Body of pancreas (tissue), 4 donors: ENCODE measurements at regions not wholly inside any gene's neighbourhood (a gene's known extent, or its start where the extent isn't known, plus 50 kb on each side); places are given as distances from the start of the nearest gene placed in this dataset.

Source experiments
- ATAC-seq: fragments of 150-250 bp; one replicate; pipeline ENCODE4 v1.9.1; 2016
- DNase-seq, 4 donors: peaks; one replicate each; pipeline ENCODE4 v3.0.0-alpha.2; 2019
- H3K27ac ChIP-seq, 4 donors: fragments of 200-600 bp; sonication (generic); 1 replicate in 3 of 4; 2 replicates in 1 of 4; pipeline versions ENCODE4 v1.5.1 to v1.6.1; 2016 to 2019; ENCODE audit warnings: mild to moderate bottlenecking in 1 of 4, mixed read lengths in 1 of 4, moderate library complexity in 1 of 4
- H3K27me3 ChIP-seq, 2 donors: fragments of 200-600 bp; sonication (generic); one replicate each; pipeline ENCODE4 v1.6.0; 2016; ENCODE audit warnings: mild to moderate bottlenecking in 1 of 2
- H3K36me3 ChIP-seq, 2 donors: fragments of 200-600 bp; sonication (generic); replicated peaks in 1 of 2; 2 replicates each; pipeline ENCODE4 v1.5.1; 2016; ENCODE audit warnings: low read depth in 2 of 2; ENCODE audit not compliant: insufficient read depth in 1 of 2
- H3K4me1 ChIP-seq: fragments of 200-600 bp; sonication (generic); one replicate; pipeline ENCODE4 v1.6.0; 2016
- H3K4me3 ChIP-seq, 2 donors: fragments of 200-600 bp; sonication (generic); 1 replicate in 1 of 2; 2 replicates in 1 of 2; pipeline ENCODE4 v1.5.1; 2016 to 2019
- H3K9me3 ChIP-seq, 3 donors: fragments of 200-600 bp; sonication (generic); 1 replicate in 2 of 3; 2 replicates in 1 of 3; pipeline ENCODE4 v1.5.1; 2016
- POLR2A ChIP-seq, 3 donors: fragments of 450-650 bp; IDR thresholded peaks; one replicate each; pipeline ENCODE4 v1.6.1; 2016; ENCODE audit warnings: antibody characterized with exemption in 3 of 3, mild to moderate bottlenecking in 2 of 3
- WGBS, 2 donors: methylation state at CpG; one replicate each; pipeline ENCODE4 v1.1.5; 2017; 5-methylcytosine and 5-hydroxymethylcytosine counted together
- intact Hi-C: fragments of 100-400 bp; cut with DNase I; formaldehyde crosslinking; loops from one replicate; pipeline ENCODE4 v1.15.1; 2023
- TF ChIP-seq, protein P1 (sequence below), 7 experiments: fragments of 450-650 bp in 4 of 7; fragments of 200-600 bp in 3 of 7; sonication (generic) in 3 of 7; IDR thresholded peaks; one replicate each; pipeline ENCODE4 v1.5.1; 2016 to 2019; ENCODE audit warnings: antibody characterized with exemption in 7 of 7

- no peaks in the 10 kb centered on the region for H3K4me1 ChIP-seq
- no peak for ATAC-seq
- WGBS, 2 donors: 77 to 87% methylated on average over 5 of the region's 5 CpGs
These were observed 151.4 kb upstream of the PAPPA start for GRCh38 chr9:116002181-116002580.

DNA sequence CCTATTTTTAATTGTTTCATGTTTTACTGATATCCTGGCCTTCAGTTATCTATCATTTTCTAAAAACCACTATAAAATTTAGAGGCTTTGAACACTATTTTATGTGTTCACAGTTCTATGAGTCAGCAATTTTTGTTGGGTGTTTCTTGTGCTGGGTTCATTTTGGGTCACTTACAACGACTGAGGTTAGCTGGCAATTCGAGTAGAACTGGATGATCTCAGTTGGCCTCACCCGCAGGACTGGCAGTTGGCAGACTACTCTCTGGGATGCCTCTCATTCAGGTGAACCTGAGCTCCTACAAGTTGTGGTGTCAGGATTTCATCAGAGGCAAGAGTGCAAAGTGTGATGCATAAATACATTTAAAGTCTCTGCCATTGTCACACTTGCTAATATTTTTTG, 151.0 kb upstream of the PAPPA start:
- H3K36me3 ChIP-seq: no peaks in the 10 kb centered on the region
- H3K27me3 ChIP-seq: no peaks in the 10 kb centered on the region
- DNase-seq (no peak), ATAC-seq (no peak)
- no peak for TF ChIP-seq POLR2A (IDR thresholded peaks at IDR 0.05)
- H3K4me1 ChIP-seq: no peaks in the 10 kb centered on the region
- H3K4me3 ChIP-seq: no peak overlapping the region
- intact Hi-C loops: no loop called here
- 45 to 51% methylated on average over 3 of the region's 3 CpGs for WGBS, 2 donors
- no peak overlapping the region for H3K27ac ChIP-seq
- no peaks in the 10 kb centered on the region for H3K9me3 ChIP-seq

More at GRCh38 chr9:116002181-116002580, 151.4 kb upstream of the PAPPA start:
- Histone ChIP-seq H3K4me3 (no peak overlapping the region), H3K27me3 (no peaks in the 10 kb centered on the region), H3K9me3 (no peaks in the 10 kb centered on the region), H3K27ac (no peak overlapping the region), H3K36me3 (no peaks in the 10 kb centered on the region)
- no peak for TF ChIP-seq POLR2A (IDR thresholded peaks at IDR 0.05)
- TF ChIP-seq, protein P1, sequence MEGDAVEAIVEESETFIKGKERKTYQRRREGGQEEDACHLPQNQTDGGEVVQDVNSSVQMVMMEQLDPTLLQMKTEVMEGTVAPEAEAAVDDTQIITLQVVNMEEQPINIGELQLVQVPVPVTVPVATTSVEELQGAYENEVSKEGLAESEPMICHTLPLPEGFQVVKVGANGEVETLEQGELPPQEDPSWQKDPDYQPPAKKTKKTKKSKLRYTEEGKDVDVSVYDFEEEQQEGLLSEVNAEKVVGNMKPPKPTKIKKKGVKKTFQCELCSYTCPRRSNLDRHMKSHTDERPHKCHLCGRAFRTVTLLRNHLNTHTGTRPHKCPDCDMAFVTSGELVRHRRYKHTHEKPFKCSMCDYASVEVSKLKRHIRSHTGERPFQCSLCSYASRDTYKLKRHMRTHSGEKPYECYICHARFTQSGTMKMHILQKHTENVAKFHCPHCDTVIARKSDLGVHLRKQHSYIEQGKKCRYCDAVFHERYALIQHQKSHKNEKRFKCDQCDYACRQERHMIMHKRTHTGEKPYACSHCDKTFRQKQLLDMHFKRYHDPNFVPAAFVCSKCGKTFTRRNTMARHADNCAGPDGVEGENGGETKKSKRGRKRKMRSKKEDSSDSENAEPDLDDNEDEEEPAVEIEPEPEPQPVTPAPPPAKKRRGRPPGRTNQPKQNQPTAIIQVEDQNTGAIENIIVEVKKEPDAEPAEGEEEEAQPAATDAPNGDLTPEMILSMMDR (IDR thresholded peaks at IDR 0.05): no peak
- intact Hi-C loops: no loop called here
- no peak for DNase-seq

DNA sequence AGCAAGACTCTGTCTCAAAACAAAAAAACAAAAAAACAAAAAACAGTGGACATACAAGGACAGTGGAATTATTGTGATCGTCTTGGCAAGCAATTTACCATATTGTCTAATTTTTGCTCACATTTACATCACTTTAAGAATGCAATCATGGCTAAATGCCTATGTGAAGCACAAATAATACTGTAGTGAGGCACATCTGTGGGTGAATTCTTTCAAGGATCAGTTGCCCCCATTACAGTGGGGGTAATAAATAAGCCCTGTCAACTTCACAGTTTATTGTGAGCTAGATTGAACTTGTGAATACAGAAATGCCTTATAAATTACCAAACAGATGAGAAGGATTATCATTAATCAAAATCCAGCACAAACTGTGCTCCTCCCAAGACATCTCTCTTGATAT, 150.2 kb upstream of the PAPPA start:
- Histone ChIP-seq H3K4me3 (no peak overlapping the region), H3K9me3 (no peaks in the 10 kb centered on the region), H3K36me3 (no peaks in the 10 kb centered on the region), H3K27me3 (no peaks in the 10 kb centered on the region), H3K27ac (no peak overlapping the region), H3K4me1 (no peaks in the 10 kb centered on the region)
- TF ChIP-seq POLR2A (IDR thresholded peaks at IDR 0.05): no peak
- TF ChIP-seq, protein P1 (IDR thresholded peaks at IDR 0.05): no peak
- WGBS, 2 donors: 78 to 88% methylated on average over 1 of the region's 1 CpG
- intact Hi-C loops: no loop called here
- ATAC-seq: no peak
- no peak for DNase-seq

DNA sequence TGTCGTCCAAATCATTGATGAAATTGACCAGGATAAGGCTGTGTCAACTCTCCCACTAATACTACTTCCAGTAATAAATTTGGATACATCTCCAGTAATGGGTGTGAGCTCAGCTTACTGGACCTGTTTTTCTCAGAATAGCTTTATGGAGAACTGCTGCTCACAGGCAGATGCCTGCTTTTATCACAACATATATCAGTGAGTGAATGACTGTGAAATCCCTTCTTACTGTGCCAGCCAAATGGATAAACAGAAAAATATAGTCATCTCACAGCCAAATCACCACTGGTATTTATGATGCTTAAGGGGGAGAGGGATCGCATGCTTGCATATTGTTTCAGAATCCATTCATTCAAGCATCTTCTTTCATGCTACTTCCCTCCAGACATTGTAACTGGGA, 148.4 kb upstream of the PAPPA start:
- no peak for TF ChIP-seq POLR2A (IDR thresholded peaks at IDR 0.05)
- 48 to 69% methylated on average over 2 of the region's 2 CpGs for WGBS, 2 donors
- H3K4me1 ChIP-seq: no peaks in the 10 kb centered on the region
- no peak overlapping the region for H3K27ac ChIP-seq
- DNase-seq: no peak
- no peak for ATAC-seq
- H3K27me3 ChIP-seq: no peaks in the 10 kb centered on the region
- no peaks in the 10 kb centered on the region for H3K36me3 ChIP-seq
- no peaks in the 10 kb centered on the region for H3K9me3 ChIP-seq
- no peak overlapping the region for H3K4me3 ChIP-seq
- intact Hi-C loops: no loop called here

DNA sequence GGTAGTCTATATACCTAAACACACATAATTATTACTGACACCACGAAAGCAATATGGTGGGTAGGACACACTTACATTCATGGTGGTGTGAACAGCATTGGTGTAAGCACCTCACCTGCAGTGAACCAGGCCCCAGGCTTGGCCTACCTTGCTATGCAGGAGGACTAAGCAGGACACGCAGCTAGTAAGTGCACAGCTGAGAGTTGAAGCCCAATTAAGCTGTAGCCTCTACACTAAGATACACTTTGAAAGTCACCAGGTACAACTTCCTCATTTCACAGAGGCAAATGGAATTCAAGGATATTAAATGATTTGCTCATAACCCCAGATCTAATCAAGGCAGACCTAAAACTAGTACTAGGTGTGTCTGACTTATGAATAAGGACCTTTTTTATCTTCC, 145.8 kb upstream of the PAPPA start:
- ATAC-seq (no peak), DNase-seq (no peak)
- H3K36me3 ChIP-seq: no peaks in the 10 kb centered on the region
- TF ChIP-seq, protein P1 (IDR thresholded peaks at IDR 0.05): no peak
- TF ChIP-seq POLR2A (IDR thresholded peaks at IDR 0.05): no peak
- no peak overlapping the region for H3K4me3 ChIP-seq
- no peak overlapping the region for H3K27ac ChIP-seq
- H3K4me1 ChIP-seq: no peaks in the 10 kb centered on the region
- intact Hi-C loops: no loop called here
- WGBS, 2 donors: 64 to 66% methylated on average over 2 of the region's 2 CpGs
- H3K9me3 ChIP-seq: no peaks in the 10 kb centered on the region
- H3K27me3 ChIP-seq: no peaks in the 10 kb centered on the region

DNA sequence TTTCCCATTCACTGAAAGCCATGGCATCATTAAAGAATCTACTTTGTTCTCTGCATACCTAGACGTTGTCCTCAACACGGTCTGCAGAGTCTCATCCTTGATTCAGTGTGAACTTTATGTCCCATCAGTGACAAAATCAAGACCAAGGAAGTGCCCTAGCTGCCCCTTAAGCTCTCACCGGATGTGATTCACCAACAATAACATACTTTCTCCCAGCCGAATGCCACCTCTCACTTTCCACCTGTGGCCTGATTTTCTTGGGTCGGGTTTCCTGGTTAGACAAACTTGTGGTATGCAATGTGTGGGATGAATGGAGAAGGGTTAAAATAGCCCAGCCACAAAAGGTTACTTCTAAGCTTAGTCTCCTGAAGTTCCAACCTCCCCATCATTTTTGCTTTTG, 145.3 kb upstream of the PAPPA start:
- no peaks in the 10 kb centered on the region for H3K27me3 ChIP-seq
- 53 to 57% methylated on average over 5 of the region's 5 CpGs for WGBS, 2 donors
- H3K36me3 ChIP-seq: no peaks in the 10 kb centered on the region
- H3K4me1 ChIP-seq: no peaks in the 10 kb centered on the region
- H3K27ac ChIP-seq: no peak overlapping the region
- ATAC-seq: no peak
- no peak for DNase-seq
- no peak overlapping the region for H3K4me3 ChIP-seq
- H3K9me3 ChIP-seq: no peaks in the 10 kb centered on the region
- intact Hi-C loops: no loop called here
- TF ChIP-seq, protein P1 (IDR thresholded peaks at IDR 0.05): no peak
- no peak for TF ChIP-seq POLR2A (IDR thresholded peaks at IDR 0.05)
